ENCODE measurements at regions not wholly inside any gene's neighbourhood (a gene's known extent, or its start where the extent isn't known, plus 50 kb on each side); places are given as distances from the start of the nearest gene placed in this dataset.

GRCh38 chr4:151614561-151614960 lies 146.2 kb downstream of the GATB start:
- DNase-seq, result no peak

- DNase-seq, result no peak
Measured at GRCh38 chr4:151618858-151619257, 141.9 kb downstream of the GATB start.

- DNase-seq, result no peak
Measured at GRCh38 chr4:151620066-151620465, 140.7 kb downstream of the GATB start.
